ENCODE measurements at regions not wholly inside any gene's neighbourhood (a gene's known extent, or its start where the extent isn't known, plus 50 kb on each side); places are given as distances from the start of the nearest gene placed in this dataset.

DNA sequence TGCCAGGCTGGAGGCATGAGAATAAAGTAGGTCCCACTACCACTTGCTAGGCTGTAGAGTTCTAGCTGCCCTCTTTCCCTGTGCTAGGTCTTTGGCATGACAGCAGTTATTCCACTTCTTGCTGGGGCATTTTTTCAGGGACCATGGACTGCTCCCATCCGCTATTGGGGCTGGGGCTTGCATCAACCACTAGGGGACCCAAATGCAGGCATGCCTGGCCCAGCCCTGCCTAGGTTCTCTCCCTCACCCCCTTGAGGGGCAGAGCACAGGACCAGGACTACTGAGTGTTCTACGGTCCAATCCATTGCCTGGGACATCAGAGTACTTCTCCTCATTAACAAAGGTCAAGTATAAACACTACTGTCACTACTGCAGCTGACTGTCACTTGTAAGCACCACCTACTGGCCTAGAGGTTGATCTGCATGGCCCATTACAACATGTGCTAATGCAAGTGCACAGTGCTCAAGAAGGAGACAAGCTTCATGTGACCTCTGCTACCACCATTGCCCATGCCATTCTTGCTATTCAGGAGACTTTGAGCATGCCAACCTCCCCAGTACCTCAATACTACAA lies 270.5 kb downstream of the MBNL1 start:
- H3K27me3 Mint-ChIP-seq (ENCODE audit: insufficient read depth, low read depth, poor library complexity): peaks cover 6% of the 10 kb centered on the region
- Histone ChIP-seq H3K79me2 (replicated peaks; ENCODE audit: insufficient read depth) (no peaks in the 10 kb centered on the region), H3K4me2 (no peak overlapping the region), H3K4me1 (ENCODE audit: insufficient read depth) (no peaks in the 10 kb centered on the region), H4K20me1 (replicated peaks; ENCODE audit: insufficient read depth) (no peaks in the 10 kb centered on the region), H3K9me2 (ENCODE audit: insufficient read depth) (peaks cover 15% of the 10 kb centered on the region; the same call in 1 of the 2 replicates), H2AFZ (no peak overlapping the region), H3K27me3 (ENCODE audit: insufficient read depth) (no peaks in the 10 kb centered on the region), H3K4me3 (no peak overlapping the region), H3K27ac (ENCODE audit: low read depth) (no peak overlapping the region), H3F3A (replicated peaks; ENCODE audit: low read depth) (no peaks in the 10 kb centered on the region), H3K36me3 (ENCODE audit: insufficient read depth) (no peaks in the 10 kb centered on the region)
- DNase-seq (ENCODE audit: low spot score) (peak; percentile 36), ATAC-seq (peak; percentile 55)
- H3K36me3 Mint-ChIP-seq (ENCODE audit: low read depth): no peaks in the 10 kb centered on the region; the same call in 2 of the 3 replicates
- no peak overlapping the region for H3K4me3 Mint-ChIP-seq
- no peak overlapping the region for H3K27ac Mint-ChIP-seq
- no peak for TF ChIP-seq CREB1 (CRISPR knock-in tag; IDR thresholded peaks at IDR 0.05; ENCODE audit: low read depth)
- TF ChIP-seq ZNF462 (CRISPR knock-in tag; IDR thresholded peaks at IDR 0.05): no peak
- no peak for TF ChIP-seq EZH2phosphoT487 (IDR thresholded peaks at IDR 0.05; ENCODE audit: unreplicated experiment)
- TF ChIP-seq CTCF (conservative IDR thresholded peaks at IDR 0.05; ENCODE audit: low read depth in 2 of 2): peak; percentile 52 to 60; a peak in 3 of 4 replicates
- no peak for TF ChIP-seq JUNB (IDR thresholded peaks at IDR 0.05; ENCODE audit: unreplicated experiment)
- TF ChIP-seq NANOG (IDR thresholded peaks at IDR 0.05; ENCODE audit: borderline replicate concordance): no peak
- no peak for TF ChIP-seq STAT1 (IDR thresholded peaks at IDR 0.05; ENCODE audit: unreplicated experiment)
- TF ChIP-seq, protein P1, sequence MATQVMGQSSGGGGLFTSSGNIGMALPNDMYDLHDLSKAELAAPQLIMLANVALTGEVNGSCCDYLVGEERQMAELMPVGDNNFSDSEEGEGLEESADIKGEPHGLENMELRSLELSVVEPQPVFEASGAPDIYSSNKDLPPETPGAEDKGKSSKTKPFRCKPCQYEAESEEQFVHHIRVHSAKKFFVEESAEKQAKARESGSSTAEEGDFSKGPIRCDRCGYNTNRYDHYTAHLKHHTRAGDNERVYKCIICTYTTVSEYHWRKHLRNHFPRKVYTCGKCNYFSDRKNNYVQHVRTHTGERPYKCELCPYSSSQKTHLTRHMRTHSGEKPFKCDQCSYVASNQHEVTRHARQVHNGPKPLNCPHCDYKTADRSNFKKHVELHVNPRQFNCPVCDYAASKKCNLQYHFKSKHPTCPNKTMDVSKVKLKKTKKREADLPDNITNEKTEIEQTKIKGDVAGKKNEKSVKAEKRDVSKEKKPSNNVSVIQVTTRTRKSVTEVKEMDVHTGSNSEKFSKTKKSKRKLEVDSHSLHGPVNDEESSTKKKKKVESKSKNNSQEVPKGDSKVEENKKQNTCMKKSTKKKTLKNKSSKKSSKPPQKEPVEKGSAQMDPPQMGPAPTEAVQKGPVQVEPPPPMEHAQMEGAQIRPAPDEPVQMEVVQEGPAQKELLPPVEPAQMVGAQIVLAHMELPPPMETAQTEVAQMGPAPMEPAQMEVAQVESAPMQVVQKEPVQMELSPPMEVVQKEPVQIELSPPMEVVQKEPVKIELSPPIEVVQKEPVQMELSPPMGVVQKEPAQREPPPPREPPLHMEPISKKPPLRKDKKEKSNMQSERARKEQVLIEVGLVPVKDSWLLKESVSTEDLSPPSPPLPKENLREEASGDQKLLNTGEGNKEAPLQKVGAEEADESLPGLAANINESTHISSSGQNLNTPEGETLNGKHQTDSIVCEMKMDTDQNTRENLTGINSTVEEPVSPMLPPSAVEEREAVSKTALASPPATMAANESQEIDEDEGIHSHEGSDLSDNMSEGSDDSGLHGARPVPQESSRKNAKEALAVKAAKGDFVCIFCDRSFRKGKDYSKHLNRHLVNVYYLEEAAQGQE (IDR thresholded peaks at IDR 0.05; ENCODE audit: unreplicated experiment): no peak
- H3K9me3 Mint-ChIP-seq: no peaks in the 10 kb centered on the region; the same call in 1 of the 3 replicates
- H3K4me1 Mint-ChIP-seq: no peaks in the 10 kb centered on the region; the same call in 2 of the 3 replicates
